Endothelial cell of umbilical vein (primary cell): ENCODE measurements at regions not wholly inside any gene's neighbourhood (a gene's known extent, or its start where the extent isn't known, plus 50 kb on each side); places are given as distances from the start of the nearest gene placed in this dataset.

ENCODE experiments used
- FOS ChIP-seq: IDR thresholded peaks from 2 replicates; pipeline ENCODE4 v1.6.1; 2011; ENCODE audit warnings: mild to moderate bottlenecking, low read length, moderate library complexity, borderline replicate concordance; ENCODE audit not compliant: insufficient read depth
- JUN ChIP-seq: IDR thresholded peaks from 2 replicates; pipeline ENCODE4 v1.6.1; 2011; ENCODE audit warnings: borderline replicate concordance, low read depth; ENCODE audit not compliant: insufficient read length, insufficient read depth
- POLR2A ChIP-seq: IDR thresholded peaks from 2 replicates; pipeline ENCODE4 v1.6.1; 2012; ENCODE audit warnings: low read depth, mild to moderate bottlenecking, control low read depth, low read length
- POLR2AphosphoS5 ChIP-seq: IDR thresholded peaks from 2 replicates; pipeline ENCODE4 v1.6.1; 2012; ENCODE audit warnings: low read depth, mild to moderate bottlenecking, control low read depth, low read length, moderate library complexity; ENCODE audit not compliant: insufficient read depth
- TF ChIP-seq, protein P1 (sequence below), 2 donors: IDR thresholded peaks; 1 replicate in 1 of 2; 2 replicates in 1 of 2; pipeline ENCODE4 v1.5.1; 2011; ENCODE audit warnings: low read length in 2 of 2, mild to moderate bottlenecking in 2 of 2, moderate library complexity in 2 of 2, control low read depth in 1 of 2, inconsistent platforms in 1 of 2, low read depth in 1 of 2; ENCODE audit not compliant: insufficient read depth in 1 of 2; ENCODE audit errors: extremely low read depth in 1 of 2

DNA sequence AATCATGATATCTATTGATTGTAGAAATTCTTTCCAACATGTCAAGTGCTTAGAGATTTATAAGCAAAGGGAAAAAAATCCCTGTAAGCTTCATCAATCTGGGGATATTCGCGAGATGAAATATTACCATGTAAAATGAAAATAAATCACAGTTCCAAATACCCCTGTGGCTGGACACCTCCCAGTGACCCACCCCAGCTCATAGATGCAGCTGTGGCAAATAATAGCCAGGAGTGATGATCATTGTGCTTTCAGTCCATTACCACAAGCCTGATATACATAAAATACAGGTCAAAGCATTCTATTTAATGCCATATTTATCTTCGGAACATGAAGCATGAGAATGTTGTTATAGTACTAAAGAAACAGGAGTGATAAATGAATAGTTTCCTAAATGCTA lies 274.9 kb upstream of the LRRC7 start:
- TF ChIP-seq, protein P1, sequence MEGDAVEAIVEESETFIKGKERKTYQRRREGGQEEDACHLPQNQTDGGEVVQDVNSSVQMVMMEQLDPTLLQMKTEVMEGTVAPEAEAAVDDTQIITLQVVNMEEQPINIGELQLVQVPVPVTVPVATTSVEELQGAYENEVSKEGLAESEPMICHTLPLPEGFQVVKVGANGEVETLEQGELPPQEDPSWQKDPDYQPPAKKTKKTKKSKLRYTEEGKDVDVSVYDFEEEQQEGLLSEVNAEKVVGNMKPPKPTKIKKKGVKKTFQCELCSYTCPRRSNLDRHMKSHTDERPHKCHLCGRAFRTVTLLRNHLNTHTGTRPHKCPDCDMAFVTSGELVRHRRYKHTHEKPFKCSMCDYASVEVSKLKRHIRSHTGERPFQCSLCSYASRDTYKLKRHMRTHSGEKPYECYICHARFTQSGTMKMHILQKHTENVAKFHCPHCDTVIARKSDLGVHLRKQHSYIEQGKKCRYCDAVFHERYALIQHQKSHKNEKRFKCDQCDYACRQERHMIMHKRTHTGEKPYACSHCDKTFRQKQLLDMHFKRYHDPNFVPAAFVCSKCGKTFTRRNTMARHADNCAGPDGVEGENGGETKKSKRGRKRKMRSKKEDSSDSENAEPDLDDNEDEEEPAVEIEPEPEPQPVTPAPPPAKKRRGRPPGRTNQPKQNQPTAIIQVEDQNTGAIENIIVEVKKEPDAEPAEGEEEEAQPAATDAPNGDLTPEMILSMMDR (IDR thresholded peaks at IDR 0.05; ENCODE audit: extremely low read depth in 1 of 2, insufficient read depth in 1 of 2, low read depth in 1 of 2, low read length in 2 of 2): no peak
- TF ChIP-seq POLR2A: no peak
- no peak for TF ChIP-seq JUN
- no peak for TF ChIP-seq FOS
- TF ChIP-seq POLR2AphosphoS5: no peak
